Astrocyte (in vitro differentiated cells and primary cell): ENCODE measurements at regions not wholly inside any gene's neighbourhood (a gene's known extent, or its start where the extent isn't known, plus 50 kb on each side); places are given as distances from the start of the nearest gene placed in this dataset.

Source experiments
- DNase-seq: peaks from one replicate; pipeline ENCODE4 v3.0.0-alpha.2; 2010; ENCODE audit warnings: low read depth
- FAIRE-seq: peaks from 2 replicates; lab custom pipeline; 2011; peaks lifted over from hg19 to GRCh38; lab: Jason Lieb, UNC
- H2AFZ ChIP-seq: 2 replicates; pipeline ENCODE4 v1.6.0; 2012; ENCODE audit warnings: low read depth, low read length, inconsistent platforms
- H3K27ac ChIP-seq: 2 replicates; pipeline ENCODE4 v1.5.1; 2011; ENCODE audit warnings: low read depth, low read length, inconsistent platforms
- H3K27me3 ChIP-seq: 2 replicates; pipeline ENCODE4 v1.6.0; 2011; ENCODE audit warnings: low read length, inconsistent platforms; ENCODE audit not compliant: insufficient read depth
- H3K36me3 ChIP-seq: 2 replicates; pipeline ENCODE4 v1.5.1; 2011; ENCODE audit warnings: low read length, inconsistent platforms; ENCODE audit not compliant: insufficient read depth
- H3K4me1 ChIP-seq: 2 replicates; pipeline ENCODE4 v1.5.1; 2011; ENCODE audit warnings: low read length, inconsistent platforms; ENCODE audit not compliant: insufficient read depth
- H3K4me2 ChIP-seq: 2 replicates; pipeline ENCODE4 v1.6.0; 2012; ENCODE audit warnings: low read length, inconsistent platforms
- H3K4me3 ChIP-seq: 2 replicates; pipeline ENCODE4 v1.5.1; 2011; ENCODE audit warnings: low read depth, mild to moderate bottlenecking, low read length, inconsistent platforms; ENCODE audit not compliant: insufficient read depth
- H3K79me2 ChIP-seq: 2 replicates; pipeline ENCODE4 v1.6.0; 2012; ENCODE audit warnings: mild to moderate bottlenecking, low read length, inconsistent platforms; ENCODE audit not compliant: insufficient read depth
- H3K9ac ChIP-seq: 2 replicates; pipeline ENCODE4 v1.6.0; 2012; ENCODE audit warnings: mild to moderate bottlenecking, low read length, inconsistent platforms
- H3K9me3 ChIP-seq: 2 replicates; pipeline ENCODE4 v1.5.1; 2012; ENCODE audit warnings: low read depth, mild to moderate bottlenecking, low read length, inconsistent platforms; ENCODE audit not compliant: insufficient read depth
- H4K20me1 ChIP-seq: 2 replicates; pipeline ENCODE4 v1.6.0; 2012; ENCODE audit warnings: low read length, inconsistent platforms; ENCODE audit not compliant: insufficient read depth
- H3K27ac Mint-ChIP-seq: one replicate; pipeline ENCODE4 v1.8.0; 2021; ENCODE audit warnings: mild to moderate bottlenecking, mixed read lengths; ENCODE audit not compliant: unreplicated experiment
- H3K27me3 Mint-ChIP-seq: one replicate; pipeline ENCODE4 v1.8.0; 2021; ENCODE audit warnings: low read depth, mixed read lengths; ENCODE audit not compliant: unreplicated experiment
- H3K36me3 Mint-ChIP-seq: one replicate; pipeline ENCODE4 v1.8.0; 2021; ENCODE audit warnings: low read depth, mixed read lengths; ENCODE audit not compliant: unreplicated experiment
- H3K4me1 Mint-ChIP-seq: one replicate; pipeline ENCODE4 v1.8.0; 2021; ENCODE audit warnings: low read depth, mixed read lengths; ENCODE audit not compliant: unreplicated experiment
- H3K4me3 Mint-ChIP-seq: one replicate; pipeline ENCODE4 v1.8.0; 2021; ENCODE audit warnings: mild to moderate bottlenecking, moderate library complexity, mixed read lengths; ENCODE audit not compliant: unreplicated experiment
- H3K9me3 Mint-ChIP-seq: one replicate; pipeline ENCODE4 v1.8.0; 2021; ENCODE audit warnings: mild to moderate bottlenecking, mixed read lengths; ENCODE audit not compliant: unreplicated experiment
- EZH2 ChIP-seq: IDR thresholded peaks from 2 replicates; pipeline ENCODE4 v1.6.1; 2012; ENCODE audit warnings: mild to moderate bottlenecking, low read length, inconsistent platforms; ENCODE audit not compliant: insufficient read depth
- TF ChIP-seq, protein P1 (sequence below): IDR thresholded peaks from 2 replicates; pipeline ENCODE4 v1.5.1; 2011; ENCODE audit warnings: low read depth, mild to moderate bottlenecking, inconsistent platforms, low read length, moderate library complexity; ENCODE audit not compliant: insufficient read depth

DNA sequence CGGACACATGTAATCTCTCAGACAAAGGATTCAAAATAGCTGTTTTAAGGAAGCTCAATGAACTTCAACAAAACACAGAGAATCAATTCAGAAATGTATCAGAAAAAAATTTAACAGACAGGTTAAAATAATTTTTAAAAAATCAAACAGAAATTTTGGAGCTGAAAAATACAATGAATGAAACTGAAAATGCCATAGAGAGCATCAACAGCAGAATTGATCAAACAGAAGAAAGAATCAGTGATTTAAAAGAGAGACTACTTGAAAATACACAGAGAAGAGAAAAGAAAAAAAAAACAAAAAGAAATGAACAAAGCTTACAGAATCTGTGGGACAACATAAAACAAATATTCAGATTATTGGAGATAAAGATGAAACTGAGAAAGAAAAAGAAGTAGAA lies 118.8 kb upstream of the GYPA start:
- no peaks in the 10 kb centered on the region for H4K20me1 ChIP-seq
- H3K9me3 Mint-ChIP-seq: no peaks in the 10 kb centered on the region
- no peaks in the 10 kb centered on the region for H3K4me1 ChIP-seq
- H3K79me2 ChIP-seq: no peaks in the 10 kb centered on the region
- DNase-seq (no peak), FAIRE-seq (no peak)
- H3K36me3 ChIP-seq: no peaks in the 10 kb centered on the region
- no peak overlapping the region for H3K4me2 ChIP-seq
- H3K4me3 Mint-ChIP-seq: no peak overlapping the region
- H3K27ac ChIP-seq: no peak overlapping the region
- no peak overlapping the region for H3K4me3 ChIP-seq
- no peaks in the 10 kb centered on the region for H3K4me1 Mint-ChIP-seq
- no peak for TF ChIP-seq EZH2
- TF ChIP-seq, protein P1, sequence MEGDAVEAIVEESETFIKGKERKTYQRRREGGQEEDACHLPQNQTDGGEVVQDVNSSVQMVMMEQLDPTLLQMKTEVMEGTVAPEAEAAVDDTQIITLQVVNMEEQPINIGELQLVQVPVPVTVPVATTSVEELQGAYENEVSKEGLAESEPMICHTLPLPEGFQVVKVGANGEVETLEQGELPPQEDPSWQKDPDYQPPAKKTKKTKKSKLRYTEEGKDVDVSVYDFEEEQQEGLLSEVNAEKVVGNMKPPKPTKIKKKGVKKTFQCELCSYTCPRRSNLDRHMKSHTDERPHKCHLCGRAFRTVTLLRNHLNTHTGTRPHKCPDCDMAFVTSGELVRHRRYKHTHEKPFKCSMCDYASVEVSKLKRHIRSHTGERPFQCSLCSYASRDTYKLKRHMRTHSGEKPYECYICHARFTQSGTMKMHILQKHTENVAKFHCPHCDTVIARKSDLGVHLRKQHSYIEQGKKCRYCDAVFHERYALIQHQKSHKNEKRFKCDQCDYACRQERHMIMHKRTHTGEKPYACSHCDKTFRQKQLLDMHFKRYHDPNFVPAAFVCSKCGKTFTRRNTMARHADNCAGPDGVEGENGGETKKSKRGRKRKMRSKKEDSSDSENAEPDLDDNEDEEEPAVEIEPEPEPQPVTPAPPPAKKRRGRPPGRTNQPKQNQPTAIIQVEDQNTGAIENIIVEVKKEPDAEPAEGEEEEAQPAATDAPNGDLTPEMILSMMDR: no peak
- no peak overlapping the region for H3K9ac ChIP-seq
- no peaks in the 10 kb centered on the region for H3K27me3 ChIP-seq
- H3K27ac Mint-ChIP-seq: no peak overlapping the region
- no peak overlapping the region for H2AFZ ChIP-seq
- no peaks in the 10 kb centered on the region for H3K36me3 Mint-ChIP-seq
- H3K9me3 ChIP-seq: no peaks in the 10 kb centered on the region
- no peaks in the 10 kb centered on the region for H3K27me3 Mint-ChIP-seq

GRCh38 chr4:144267084-144267483 lies 126.6 kb upstream of the GYPA start:
- H3K4me1 ChIP-seq: no peaks in the 10 kb centered on the region
- TF ChIP-seq, protein P1: no peak
- TF ChIP-seq EZH2: no peak

DNA sequence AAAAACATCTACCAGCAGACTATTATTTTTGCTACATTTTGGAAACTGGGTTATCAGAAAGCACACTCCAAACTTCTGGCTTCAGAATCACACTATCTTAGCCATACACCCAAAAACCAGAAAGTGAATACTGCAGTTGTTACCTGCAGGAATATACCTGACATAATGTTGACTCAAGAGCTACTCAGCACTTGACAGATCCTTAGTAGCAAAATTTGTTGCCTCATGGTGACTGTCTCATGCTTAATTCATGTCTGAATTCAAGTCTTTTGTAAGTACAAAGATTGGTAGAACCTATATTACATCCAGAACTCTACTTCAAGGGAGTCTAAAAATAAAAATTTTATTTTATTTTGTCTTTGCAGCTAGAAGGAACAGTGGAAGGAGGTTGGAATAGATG lies 140.2 kb upstream of the GYPA start:
- no peaks in the 10 kb centered on the region for H3K4me1 Mint-ChIP-seq
- no peak overlapping the region for H3K27ac Mint-ChIP-seq
- H3K4me3 Mint-ChIP-seq: no peak overlapping the region
- DNase-seq (no peak), FAIRE-seq (no peak)
- TF ChIP-seq EZH2: no peak
- TF ChIP-seq, protein P1: no peak
- no peak overlapping the region for H3K9ac ChIP-seq
- H3K9me3 Mint-ChIP-seq: no peaks in the 10 kb centered on the region
- no peaks in the 10 kb centered on the region for H3K27me3 ChIP-seq
- H3K36me3 Mint-ChIP-seq: no peaks in the 10 kb centered on the region
- no peaks in the 10 kb centered on the region for H3K9me3 ChIP-seq
- H3K27me3 Mint-ChIP-seq: no peaks in the 10 kb centered on the region
- H3K79me2 ChIP-seq: no peaks in the 10 kb centered on the region
- no peaks in the 10 kb centered on the region for H4K20me1 ChIP-seq
- no peak overlapping the region for H2AFZ ChIP-seq
- no peaks in the 10 kb centered on the region for H3K36me3 ChIP-seq
- no peak overlapping the region for H3K27ac ChIP-seq
- no peaks in the 10 kb centered on the region for H3K4me1 ChIP-seq
- no peak overlapping the region for H3K4me3 ChIP-seq
- no peak overlapping the region for H3K4me2 ChIP-seq

More at GRCh38 chr4:144267084-144267483, 126.6 kb upstream of the GYPA start:
- no peaks in the 10 kb centered on the region for H3K36me3 Mint-ChIP-seq
- no peak overlapping the region for H3K27ac Mint-ChIP-seq
- H3K27me3 Mint-ChIP-seq: no peaks in the 10 kb centered on the region
- Histone ChIP-seq H3K9ac (no peak overlapping the region), H3K79me2 (no peaks in the 10 kb centered on the region), H2AFZ (no peak overlapping the region), H3K9me3 (no peaks in the 10 kb centered on the region), H3K27ac (no peak overlapping the region), H3K4me3 (no peak overlapping the region), H4K20me1 (no peaks in the 10 kb centered on the region), H3K27me3 (no peaks in the 10 kb centered on the region), H3K4me2 (no peak overlapping the region), H3K36me3 (no peaks in the 10 kb centered on the region)
- H3K4me3 Mint-ChIP-seq: no peak overlapping the region
- peaks cover 4% of the 10 kb centered on the region for H3K9me3 Mint-ChIP-seq
- no peaks in the 10 kb centered on the region for H3K4me1 Mint-ChIP-seq
- DNase-seq (no peak), FAIRE-seq (no peak)
